ENCODE measurements at regions not wholly inside any gene's neighbourhood (a gene's known extent, or its start where the extent isn't known, plus 50 kb on each side); places are given as distances from the start of the nearest gene placed in this dataset.

- DNase-seq (ENCODE audit: low read depth, low spot score), result no peak
These were observed 246.4 kb upstream of the POU3F1 start for GRCh38 chr1:38292969-38293368.

- no peak for DNase-seq (ENCODE audit: low read depth, low spot score)
These were observed 245.4 kb upstream of the POU3F1 start for GRCh38 chr1:38291906-38292521.

- no peak for DNase-seq (ENCODE audit: low read depth, low spot score)
These were observed 244.7 kb upstream of the POU3F1 start for GRCh38 chr1:38291336-38291735.

- no peak for DNase-seq (ENCODE audit: low read depth, low spot score)
These were observed 242.4 kb upstream of the POU3F1 start for GRCh38 chr1:38289034-38289433.

- DNase-seq (ENCODE audit: low read depth, low spot score), result no peak
These were observed 241.0 kb upstream of the POU3F1 start for GRCh38 chr1:38287547-38287946.

- DNase-seq (ENCODE audit: low read depth, low spot score), result no peak
These were observed 240.4 kb upstream of the POU3F1 start for GRCh38 chr1:38287036-38287435.

- DNase-seq (ENCODE audit: low read depth, low spot score), result no peak
These were observed 239.4 kb upstream of the POU3F1 start for GRCh38 chr1:38285807-38286530.

- no peak for DNase-seq (ENCODE audit: low read depth, low spot score)
These were observed 238.4 kb upstream of the POU3F1 start for GRCh38 chr1:38284953-38285352.

- no peak for DNase-seq (ENCODE audit: low read depth, low spot score)
These were observed 237.3 kb upstream of the POU3F1 start for GRCh38 chr1:38283696-38284470.

GRCh38 chr1:38279148-38279547 lies 232.6 kb upstream of the POU3F1 start:
- no peak for DNase-seq (ENCODE audit: low read depth, low spot score)

- no peak for DNase-seq (ENCODE audit: low read depth, low spot score)
These were observed 231.1 kb upstream of the POU3F1 start for GRCh38 chr1:38277646-38278045.

- no peak for DNase-seq (ENCODE audit: low read depth, low spot score)
These were observed 229.4 kb upstream of the POU3F1 start for GRCh38 chr1:38275960-38276359.

- DNase-seq (ENCODE audit: low read depth, low spot score), result peak; percentile 23
These were observed 228.4 kb upstream of the POU3F1 start for GRCh38 chr1:38274974-38275373.

- peak; percentile 76 for DNase-seq (ENCODE audit: low read depth, low spot score)
These were observed 226.7 kb upstream of the POU3F1 start for GRCh38 chr1:38273196-38273804.

GRCh38 chr1:38272515-38272914 lies 225.9 kb upstream of the POU3F1 start:
- no peak for DNase-seq (ENCODE audit: low read depth, low spot score)

- no peak for DNase-seq (ENCODE audit: low read depth, low spot score)
These were observed 224.4 kb upstream of the POU3F1 start for GRCh38 chr1:38270849-38271633.

- DNase-seq (ENCODE audit: low read depth, low spot score), result no peak
These were observed 223.6 kb upstream of the POU3F1 start for GRCh38 chr1:38269923-38270848.

- DNase-seq (ENCODE audit: low read depth, low spot score), result no peak
These were observed 221.6 kb upstream of the POU3F1 start for GRCh38 chr1:38268226-38268625.

- no peak for DNase-seq (ENCODE audit: low read depth, low spot score)
These were observed 220.7 kb upstream of the POU3F1 start for GRCh38 chr1:38267037-38268036.
